DND-41 (cell line): ENCODE measurements at regions not wholly inside any gene's neighbourhood (a gene's known extent, or its start where the extent isn't known, plus 50 kb on each side); places are given as distances from the start of the nearest gene placed in this dataset.

Source experiments
- ATAC-seq: fragments of 200-7000 bp; cut with Tn5 transposase; 3 replicates; pipeline ENCODE4 v1.9.1; 2021; ENCODE audit warnings: low read depth; ENCODE audit not compliant: insufficient read depth
- DNase-seq: peaks from one replicate; pipeline ENCODE4 v3.0.0-alpha.2; 2020
- H2AFZ ChIP-seq: 2 replicates; pipeline ENCODE4 v1.6.0; 2012; ENCODE audit warnings: low read depth, low read length
- H3K27ac ChIP-seq: 2 replicates; pipeline ENCODE4 v1.5.1; 2012; ENCODE audit warnings: low read length, inconsistent platforms
- H3K27me3 ChIP-seq: fragments of 200-600 bp; sonication (generic); 2 replicates; pipeline ENCODE4 v1.6.0; 2012; ENCODE audit warnings: low read length, mild to moderate bottlenecking, inconsistent platforms; ENCODE audit not compliant: insufficient read depth, poor library complexity
- H3K36me3 ChIP-seq: 2 replicates; pipeline ENCODE4 v1.5.1; 2012; ENCODE audit warnings: low read length, inconsistent platforms; ENCODE audit not compliant: insufficient read depth
- H3K4me1 ChIP-seq: 2 replicates; pipeline ENCODE4 v1.5.1; 2012; ENCODE audit warnings: mild to moderate bottlenecking, low read length; ENCODE audit not compliant: insufficient read depth
- H3K4me2 ChIP-seq: 2 replicates; pipeline ENCODE4 v1.6.0; 2012; ENCODE audit warnings: mild to moderate bottlenecking, moderate library complexity, low read length, inconsistent platforms; ENCODE audit not compliant: insufficient read depth
- H3K4me3 ChIP-seq, 2 experiments: fragments of 200-600 bp in 1 of 2; shearing (Covaris generic) in 1 of 2; 2 replicates each; pipeline ENCODE4 v1.5.1; 2012 to 2016; ENCODE audit warnings: inconsistent platforms in 2 of 2, low read length in 2 of 2, mild to moderate bottlenecking in 2 of 2, low read depth in 1 of 2, moderate library complexity in 1 of 2
- H3K79me2 ChIP-seq: 2 replicates; pipeline ENCODE4 v1.6.0; 2012; ENCODE audit warnings: low read length, inconsistent platforms; ENCODE audit not compliant: insufficient read depth
- H3K9ac ChIP-seq: 2 replicates; pipeline ENCODE4 v1.6.0; 2012; ENCODE audit warnings: low read depth, mild to moderate bottlenecking, inconsistent platforms, low read length, moderate library complexity
- H3K9me3 ChIP-seq: 2 replicates; pipeline ENCODE4 v1.5.1; 2012; ENCODE audit warnings: low read length, moderate library complexity, mild to moderate bottlenecking, inconsistent platforms; ENCODE audit not compliant: insufficient read depth, severe bottlenecking
- H4K20me1 ChIP-seq: 2 replicates; pipeline ENCODE4 v1.6.0; 2012; ENCODE audit warnings: low read length; ENCODE audit not compliant: insufficient read depth
- EZH2 ChIP-seq: IDR thresholded peaks from 3 replicates; pipeline ENCODE4 v1.6.1; 2012; ENCODE audit warnings: borderline replicate concordance, low read depth, mild to moderate bottlenecking, moderate library complexity, low read length, inconsistent platforms; ENCODE audit not compliant: severe bottlenecking
- TF ChIP-seq, protein P1 (sequence below): IDR thresholded peaks from 2 replicates; pipeline ENCODE4 v1.5.1; 2012; ENCODE audit warnings: borderline replicate concordance, low read length, moderate library complexity, mild to moderate bottlenecking; ENCODE audit not compliant: poor library complexity, severe bottlenecking; ENCODE audit errors: extremely low read depth

DNA sequence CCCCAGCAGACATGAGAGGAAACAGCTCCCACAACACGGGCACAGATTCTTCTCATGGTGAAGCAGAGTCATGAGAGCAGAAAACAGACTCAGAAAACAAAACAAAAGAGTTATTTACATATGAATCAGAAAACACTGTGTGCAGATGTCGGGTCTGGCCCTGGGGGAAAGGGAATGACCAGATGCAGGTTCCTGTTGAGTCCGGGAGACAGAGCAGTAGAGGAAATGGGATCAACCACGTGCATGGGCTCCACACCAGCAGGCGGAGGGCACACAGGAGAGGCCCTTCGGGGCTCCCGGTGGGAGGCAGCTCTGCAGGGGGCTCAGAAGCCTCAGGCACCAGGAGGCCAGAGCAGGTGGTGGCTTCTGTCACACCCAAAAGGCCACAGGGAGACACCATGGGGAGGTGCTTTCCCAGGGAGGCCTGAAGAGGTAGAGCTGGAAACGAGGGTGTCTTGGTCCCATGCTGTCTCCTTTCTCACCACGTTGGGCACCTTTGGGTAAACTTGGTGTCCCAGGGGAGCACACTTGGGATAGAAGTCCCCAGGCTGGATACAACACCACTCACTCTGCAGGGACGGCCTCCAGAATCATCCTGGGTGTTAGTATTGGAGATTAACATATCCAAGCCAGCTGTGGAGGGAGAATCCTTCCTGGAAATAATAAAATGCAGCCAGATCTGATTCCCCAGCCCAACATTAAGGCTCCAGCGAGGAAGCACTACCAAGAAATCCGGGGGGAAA, 764.7 kb downstream of the BRD1 start:
- Histone ChIP-seq H3K79me2 (no peaks in the 10 kb centered on the region), H3K4me1 (no peaks in the 10 kb centered on the region), H4K20me1 (0 out of 2 replicates have a peak, but pooled peaks cover 4% of the 10 kb centered on the region), H3K36me3 (no peaks in the 10 kb centered on the region), H3K4me2 (no peak overlapping the region), H3K27me3 (peaks cover 11% of the 10 kb centered on the region), H3K9ac (no peak overlapping the region), H3K4me3 (no peak overlapping the region), H3K9me3 (no peaks in the 10 kb centered on the region), H3K27ac (no peak overlapping the region), H2AFZ (no peak overlapping the region)
- ATAC-seq (no peak), DNase-seq (no peak)
- no peak for TF ChIP-seq EZH2
- TF ChIP-seq, protein P1, sequence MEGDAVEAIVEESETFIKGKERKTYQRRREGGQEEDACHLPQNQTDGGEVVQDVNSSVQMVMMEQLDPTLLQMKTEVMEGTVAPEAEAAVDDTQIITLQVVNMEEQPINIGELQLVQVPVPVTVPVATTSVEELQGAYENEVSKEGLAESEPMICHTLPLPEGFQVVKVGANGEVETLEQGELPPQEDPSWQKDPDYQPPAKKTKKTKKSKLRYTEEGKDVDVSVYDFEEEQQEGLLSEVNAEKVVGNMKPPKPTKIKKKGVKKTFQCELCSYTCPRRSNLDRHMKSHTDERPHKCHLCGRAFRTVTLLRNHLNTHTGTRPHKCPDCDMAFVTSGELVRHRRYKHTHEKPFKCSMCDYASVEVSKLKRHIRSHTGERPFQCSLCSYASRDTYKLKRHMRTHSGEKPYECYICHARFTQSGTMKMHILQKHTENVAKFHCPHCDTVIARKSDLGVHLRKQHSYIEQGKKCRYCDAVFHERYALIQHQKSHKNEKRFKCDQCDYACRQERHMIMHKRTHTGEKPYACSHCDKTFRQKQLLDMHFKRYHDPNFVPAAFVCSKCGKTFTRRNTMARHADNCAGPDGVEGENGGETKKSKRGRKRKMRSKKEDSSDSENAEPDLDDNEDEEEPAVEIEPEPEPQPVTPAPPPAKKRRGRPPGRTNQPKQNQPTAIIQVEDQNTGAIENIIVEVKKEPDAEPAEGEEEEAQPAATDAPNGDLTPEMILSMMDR: no peak

DNA sequence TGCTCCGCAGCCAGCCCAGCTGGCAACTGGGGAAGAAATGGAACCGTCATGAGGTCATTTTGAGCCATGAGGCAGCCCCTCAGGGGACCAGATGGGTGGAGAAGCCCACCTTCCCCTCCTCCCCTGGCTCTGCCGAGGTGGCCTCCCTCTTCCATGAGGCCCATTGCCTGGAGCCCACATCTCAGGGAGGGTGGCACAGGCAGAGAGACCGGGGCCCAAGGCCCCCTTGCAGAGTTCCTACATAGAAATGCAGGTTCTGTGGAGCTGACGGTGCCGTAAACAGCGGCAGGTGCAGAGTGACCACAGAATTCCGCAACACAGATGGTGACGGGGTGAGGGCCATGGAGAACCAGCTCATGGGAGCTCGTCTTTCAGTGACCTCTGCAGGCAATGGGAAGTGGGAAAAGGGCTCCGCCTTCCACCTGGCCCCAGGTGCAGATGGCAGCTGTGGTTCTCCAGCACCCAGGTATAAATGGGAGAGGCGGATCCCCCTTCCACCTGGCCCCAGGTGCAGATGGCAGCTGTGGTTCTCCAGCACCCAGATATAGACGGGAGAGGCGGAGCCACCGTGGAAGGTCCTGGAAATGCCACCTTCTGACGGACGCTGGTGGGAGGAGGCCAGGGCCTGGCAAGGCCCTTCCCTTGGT, 765.4 kb downstream of the BRD1 start:
- H3K9me3 ChIP-seq: no peaks in the 10 kb centered on the region
- H3K36me3 ChIP-seq: no peaks in the 10 kb centered on the region
- H3K79me2 ChIP-seq: no peaks in the 10 kb centered on the region
- no peak overlapping the region for H3K4me2 ChIP-seq
- H3K4me1 ChIP-seq: no peaks in the 10 kb centered on the region
- no peak overlapping the region for H2AFZ ChIP-seq
- TF ChIP-seq, protein P1: no peak
- TF ChIP-seq EZH2: no peak
- DNase-seq (no peak), ATAC-seq (no peak)
- H3K27ac ChIP-seq: no peak overlapping the region
- no peak overlapping the region for H3K4me3 ChIP-seq
- H4K20me1 ChIP-seq: 0 out of 2 replicates have a peak, but pooled peaks cover 4% of the 10 kb centered on the region
- peaks cover 11% of the 10 kb centered on the region for H3K27me3 ChIP-seq
- no peak overlapping the region for H3K9ac ChIP-seq

DNA sequence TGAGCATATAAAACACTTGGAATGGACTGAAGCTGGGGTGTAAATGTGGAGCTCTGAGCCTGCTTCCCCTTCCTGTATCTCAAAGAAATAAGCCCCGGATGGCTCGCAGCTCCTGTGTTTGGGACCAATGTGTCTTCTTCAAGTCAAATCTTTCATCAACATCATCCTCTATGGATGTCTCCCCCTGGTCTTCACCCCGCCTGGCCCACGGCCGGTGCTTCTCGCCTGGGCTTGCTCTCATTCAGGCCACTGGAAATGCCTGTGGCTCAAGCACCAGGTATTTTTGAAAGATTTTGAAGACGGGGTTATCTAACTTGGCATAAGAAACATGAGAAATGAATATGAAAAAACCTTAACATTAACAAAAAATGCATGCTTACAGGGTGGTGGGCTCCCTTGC, 769.8 kb downstream of the BRD1 start:
- no peak overlapping the region for H3K4me3 ChIP-seq
- no peaks in the 10 kb centered on the region for H3K4me1 ChIP-seq
- H2AFZ ChIP-seq: no peak overlapping the region
- no peak overlapping the region for H3K27ac ChIP-seq
- no peak overlapping the region for H3K4me2 ChIP-seq
- ATAC-seq (no peak), DNase-seq (no peak)
- TF ChIP-seq, protein P1: no peak
- no peak for TF ChIP-seq EZH2
- 0 out of 2 replicates have a peak, but pooled peaks cover 4% of the 10 kb centered on the region for H4K20me1 ChIP-seq
- H3K36me3 ChIP-seq: no peaks in the 10 kb centered on the region
- H3K27me3 ChIP-seq: peaks cover 14% of the 10 kb centered on the region
- no peaks in the 10 kb centered on the region for H3K9me3 ChIP-seq
- no peaks in the 10 kb centered on the region for H3K79me2 ChIP-seq
- no peak overlapping the region for H3K9ac ChIP-seq
